AG10803 (cell line): ENCODE measurements at regions not wholly inside any gene's neighbourhood (a gene's known extent, or its start where the extent isn't known, plus 50 kb on each side); places are given as distances from the start of the nearest gene placed in this dataset.

ENCODE experiments used
- DNase-seq: peaks from one replicate; pipeline ENCODE4 v3.0.0; 2010; ENCODE audit warnings: low read depth
- H3K4me3 ChIP-seq: 2 replicates; pipeline ENCODE4 v1.5.1; 2011; ENCODE audit warnings: mild to moderate bottlenecking, low read length, control low read depth
- TF ChIP-seq, protein P1 (sequence below): conservative IDR thresholded peaks from 2 replicates; pipeline ENCODE4 v1.5.1; 2011; ENCODE audit warnings: mild to moderate bottlenecking, low read length, control low read depth, inconsistent platforms

DNA sequence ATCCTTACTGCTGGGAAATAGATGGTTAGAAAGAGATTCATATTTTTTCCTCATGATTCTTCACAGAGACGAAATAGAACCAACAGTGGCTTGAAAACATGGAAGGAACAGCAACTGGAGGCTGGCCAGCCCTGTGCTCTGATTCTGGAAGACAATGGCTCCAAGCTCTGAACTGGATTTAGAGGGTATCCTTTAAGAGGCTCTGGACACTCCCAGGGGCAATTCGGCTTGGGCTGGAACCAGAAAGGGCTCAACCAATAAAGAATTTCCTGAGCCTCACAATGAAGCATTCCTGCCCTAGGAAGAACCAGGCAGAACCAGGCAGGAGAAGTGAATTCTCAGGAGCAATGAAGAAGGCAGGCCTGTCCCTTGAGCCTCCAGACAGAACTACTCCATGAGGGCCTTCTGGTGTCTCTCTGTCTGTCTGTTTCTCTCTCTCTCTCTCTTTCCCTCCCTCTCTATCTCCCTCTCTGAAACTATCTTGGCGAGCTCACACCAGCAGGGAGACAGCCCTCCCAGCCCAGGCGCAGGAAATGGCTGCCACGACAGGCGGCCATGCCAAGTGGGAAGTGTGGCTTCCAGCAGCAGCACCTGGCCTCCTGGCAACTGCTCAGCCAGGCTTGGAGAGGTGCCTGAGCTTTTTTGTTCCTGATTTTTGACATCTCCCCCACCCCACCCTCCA lies 93.3 kb downstream of the RCN1 start:
- TF ChIP-seq, protein P1, sequence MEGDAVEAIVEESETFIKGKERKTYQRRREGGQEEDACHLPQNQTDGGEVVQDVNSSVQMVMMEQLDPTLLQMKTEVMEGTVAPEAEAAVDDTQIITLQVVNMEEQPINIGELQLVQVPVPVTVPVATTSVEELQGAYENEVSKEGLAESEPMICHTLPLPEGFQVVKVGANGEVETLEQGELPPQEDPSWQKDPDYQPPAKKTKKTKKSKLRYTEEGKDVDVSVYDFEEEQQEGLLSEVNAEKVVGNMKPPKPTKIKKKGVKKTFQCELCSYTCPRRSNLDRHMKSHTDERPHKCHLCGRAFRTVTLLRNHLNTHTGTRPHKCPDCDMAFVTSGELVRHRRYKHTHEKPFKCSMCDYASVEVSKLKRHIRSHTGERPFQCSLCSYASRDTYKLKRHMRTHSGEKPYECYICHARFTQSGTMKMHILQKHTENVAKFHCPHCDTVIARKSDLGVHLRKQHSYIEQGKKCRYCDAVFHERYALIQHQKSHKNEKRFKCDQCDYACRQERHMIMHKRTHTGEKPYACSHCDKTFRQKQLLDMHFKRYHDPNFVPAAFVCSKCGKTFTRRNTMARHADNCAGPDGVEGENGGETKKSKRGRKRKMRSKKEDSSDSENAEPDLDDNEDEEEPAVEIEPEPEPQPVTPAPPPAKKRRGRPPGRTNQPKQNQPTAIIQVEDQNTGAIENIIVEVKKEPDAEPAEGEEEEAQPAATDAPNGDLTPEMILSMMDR: no peak
- no peak overlapping the region for H3K4me3 ChIP-seq
- DNase-seq: no peak

DNA sequence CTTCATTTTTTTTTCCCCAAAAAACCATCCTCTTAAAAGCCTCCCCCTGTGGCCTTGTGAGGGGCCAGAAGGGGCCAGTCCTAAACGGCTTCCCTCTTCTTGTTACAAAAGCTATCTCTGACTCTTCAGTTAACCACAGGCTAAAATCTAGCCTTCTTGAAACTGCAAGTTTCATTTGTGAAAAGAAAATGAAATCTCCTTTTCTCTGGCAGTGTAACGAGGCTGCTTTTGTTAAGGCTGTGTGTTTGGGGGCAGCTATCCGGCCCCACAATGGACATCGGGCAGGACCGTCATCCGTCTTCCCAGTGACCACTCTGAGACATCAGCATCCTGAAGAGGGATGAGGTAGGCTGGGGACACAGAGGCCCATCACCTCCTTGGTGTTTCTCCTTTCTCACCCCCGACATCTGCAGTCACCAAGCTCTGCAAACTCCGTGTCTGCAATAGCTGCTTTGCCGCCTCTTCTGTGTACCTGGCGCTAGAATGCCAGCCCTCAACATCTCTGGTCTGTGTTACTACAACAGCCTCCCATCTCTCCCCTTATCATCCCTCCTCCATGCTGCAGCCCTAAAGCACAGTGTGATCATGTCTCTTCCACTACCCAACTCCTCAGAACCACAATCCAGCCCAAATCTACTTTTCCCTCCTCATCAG lies 94.0 kb downstream of the RCN1 start:
- TF ChIP-seq, protein P1: no peak
- no peak for DNase-seq
- no peak overlapping the region for H3K4me3 ChIP-seq

DNA sequence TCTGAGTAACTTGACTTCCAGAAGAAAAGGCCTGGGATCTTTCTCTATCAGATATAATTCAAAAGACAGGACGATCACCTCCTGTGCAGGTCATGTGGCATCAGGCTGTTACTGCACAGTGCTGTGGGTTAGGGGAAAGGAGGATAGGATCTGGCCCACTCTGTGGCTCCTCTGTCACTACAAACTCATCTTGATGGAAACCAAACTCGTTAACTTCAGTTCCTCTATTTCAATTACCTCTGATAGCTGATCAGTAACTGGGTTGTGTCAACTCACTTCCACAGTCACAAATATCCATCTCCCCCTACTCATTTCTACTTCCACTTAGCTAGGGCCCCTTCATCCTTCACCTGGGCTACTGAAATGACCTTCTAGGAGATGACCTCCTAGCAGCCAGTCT lies 95.2 kb downstream of the RCN1 start:
- no peak overlapping the region for H3K4me3 ChIP-seq
- DNase-seq: no peak
- TF ChIP-seq, protein P1: no peak

DNA sequence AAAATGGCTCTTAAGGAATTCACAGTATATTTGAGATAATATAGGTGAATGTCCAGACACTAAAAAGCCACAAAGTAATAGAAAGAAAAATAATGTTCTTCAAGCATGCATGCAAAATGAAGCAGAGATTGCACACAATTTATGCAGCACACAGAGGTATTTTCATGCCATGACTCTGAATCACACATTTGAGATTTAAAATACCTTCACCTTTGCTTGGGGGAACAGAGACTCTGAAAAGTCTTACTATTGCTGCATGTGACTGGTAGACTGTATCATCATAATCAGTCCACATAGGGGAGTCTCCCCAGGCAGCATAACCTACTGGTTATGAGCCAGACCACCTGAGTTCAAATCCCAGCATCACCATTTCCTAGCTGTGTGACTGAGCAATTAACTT lies 96.2 kb downstream of the RCN1 start:
- DNase-seq: no peak

DNA sequence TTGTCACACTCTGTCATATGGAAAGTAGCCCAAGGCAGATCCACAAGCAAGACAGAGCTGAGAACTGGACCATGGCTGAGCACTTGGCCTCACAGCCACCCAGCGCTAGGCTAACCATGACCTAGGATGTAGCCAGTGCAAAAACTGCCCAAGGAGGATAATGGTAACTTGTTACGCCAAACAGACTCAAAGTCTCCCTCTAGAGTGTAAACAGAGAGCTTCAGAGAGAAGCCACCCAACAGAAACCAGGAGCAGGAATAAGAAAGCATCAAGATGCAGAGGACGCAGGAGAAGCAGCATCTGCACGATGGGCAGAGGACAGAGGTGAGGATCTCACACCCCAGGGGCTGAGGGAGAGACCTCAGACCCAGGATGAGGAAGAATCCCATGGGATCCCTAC lies 97.9 kb downstream of the RCN1 start:
- TF ChIP-seq, protein P1: no peak
- no peak overlapping the region for H3K4me3 ChIP-seq
- no peak for DNase-seq

More for the DNA sequence above, 96.2 kb downstream of the RCN1 start:
- no peak overlapping the region for H3K4me3 ChIP-seq
- TF ChIP-seq, protein P1: no peak

DNA sequence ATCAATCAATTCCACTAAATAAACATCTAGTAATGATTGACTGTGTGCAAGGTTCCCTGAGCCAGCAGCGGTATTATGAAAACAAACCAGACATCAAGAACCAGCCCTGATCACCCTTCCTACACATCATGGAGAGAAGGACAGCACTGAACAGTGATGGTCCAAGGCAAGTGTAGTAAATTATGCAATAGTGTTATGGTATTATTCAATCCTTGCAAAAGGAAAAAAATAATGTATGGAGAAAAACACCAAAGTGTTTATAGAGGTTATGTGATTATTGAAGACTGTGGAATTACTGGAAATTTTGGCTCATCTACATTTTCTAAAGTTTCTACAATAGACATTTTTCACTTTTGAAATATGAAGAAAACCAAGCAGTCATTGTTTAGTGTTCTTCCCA lies 105.3 kb downstream of the RCN1 start:
- no peak overlapping the region for H3K4me3 ChIP-seq
- TF ChIP-seq, protein P1: no peak
- DNase-seq: no peak

DNA sequence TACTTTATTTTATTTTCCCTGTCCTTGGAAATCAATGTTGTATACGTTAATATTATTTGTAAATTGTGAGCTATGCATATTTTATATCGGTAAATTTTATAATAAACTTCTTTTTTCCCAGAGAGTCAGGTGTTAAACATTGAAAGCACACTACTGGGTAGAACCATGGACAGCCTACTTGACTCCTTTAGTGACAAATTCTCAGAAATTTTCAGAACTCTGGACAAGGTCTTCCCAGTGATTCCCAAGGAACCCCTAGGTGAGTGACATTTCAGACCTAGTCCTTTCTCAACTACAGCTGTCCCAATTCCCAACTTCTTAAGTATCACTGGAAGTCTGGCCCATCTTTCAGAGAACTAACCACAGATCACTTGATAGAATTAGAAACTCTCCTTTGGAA lies 107.2 kb downstream of the RCN1 start:
- no peak overlapping the region for H3K4me3 ChIP-seq
- no peak for DNase-seq
- TF ChIP-seq, protein P1: no peak
